ENCODE measurements at regions not wholly inside any gene's neighbourhood (a gene's known extent, or its start where the extent isn't known, plus 50 kb on each side); places are given as distances from the start of the nearest gene placed in this dataset.
"Not testable (repeated sequence)": the region's sequence is repeated elsewhere in the genome, so short reads cannot be mapped to it uniquely, and the experiment has no call there.

- DNase-seq (ENCODE audit: low read depth in 2 of 2), result no peak
Observed at GRCh38 chr4:17241835-17242234, 270.1 kb downstream of the QDPR start.

GRCh38 chr4:17238633-17239032 lies 273.3 kb downstream of the QDPR start:
- no peak for DNase-seq (ENCODE audit: low read depth in 2 of 2)

GRCh38 chr4:17236686-17237085 lies 275.2 kb downstream of the QDPR start:
- no peak for DNase-seq (ENCODE audit: low read depth in 2 of 2)

- DNase-seq (ENCODE audit: low read depth in 2 of 2), result no peak
Observed at GRCh38 chr4:17234678-17235077, 277.2 kb downstream of the QDPR start.

- DNase-seq (ENCODE audit: low read depth in 2 of 2), result no peak
Observed at GRCh38 chr4:17232566-17233253, 279.2 kb downstream of the QDPR start.

GRCh38 chr4:17231880-17232475 lies 279.9 kb downstream of the QDPR start:
- not testable (repeated sequence) for DNase-seq (ENCODE audit: low read depth in 2 of 2)

GRCh38 chr4:17230727-17231126 lies 281.2 kb downstream of the QDPR start:
- no peak for DNase-seq (ENCODE audit: low read depth in 2 of 2)

- no peak for DNase-seq (ENCODE audit: low read depth in 2 of 2)
Observed at GRCh38 chr4:17220816-17221215, 291.1 kb downstream of the QDPR start.

GRCh38 chr4:17218786-17219185 lies 293.1 kb downstream of the QDPR start:
- DNase-seq (ENCODE audit: low read depth in 2 of 2), result no peak

- DNase-seq (ENCODE audit: low read depth in 2 of 2), result no peak
Observed at GRCh38 chr4:17206829-17207801, 304.8 kb downstream of the QDPR start.

- no peak for DNase-seq (ENCODE audit: low read depth in 2 of 2)
Observed at GRCh38 chr4:17204908-17205307, 306.5 kb upstream of the LDB2 start.

GRCh38 chr4:17203797-17204196 lies 305.4 kb upstream of the LDB2 start:
- no peak for DNase-seq (ENCODE audit: low read depth in 2 of 2)

- DNase-seq (ENCODE audit: low read depth in 2 of 2), result no peak
Observed at GRCh38 chr4:17197070-17197469, 298.6 kb upstream of the LDB2 start.

GRCh38 chr4:17195461-17196275 lies 297.2 kb upstream of the LDB2 start:
- no peak for DNase-seq (ENCODE audit: low read depth in 2 of 2)

GRCh38 chr4:17194586-17194985 lies 296.1 kb upstream of the LDB2 start:
- no peak for DNase-seq (ENCODE audit: low read depth in 2 of 2)

- no peak for DNase-seq (ENCODE audit: low read depth in 2 of 2)
Observed at GRCh38 chr4:17189759-17190158, 291.3 kb upstream of the LDB2 start.

GRCh38 chr4:17189401-17189720 lies 290.9 kb upstream of the LDB2 start:
- no peak for DNase-seq (ENCODE audit: low read depth in 2 of 2)

GRCh38 chr4:17188547-17189400 lies 290.3 kb upstream of the LDB2 start:
- no peak for DNase-seq (ENCODE audit: low read depth in 2 of 2)

GRCh38 chr4:17188125-17188524 lies 289.7 kb upstream of the LDB2 start:
- DNase-seq (ENCODE audit: low read depth in 2 of 2), result no peak

GRCh38 chr4:17187003-17187402 lies 288.6 kb upstream of the LDB2 start:
- no peak for DNase-seq (ENCODE audit: low read depth in 2 of 2)

- DNase-seq (ENCODE audit: low read depth in 2 of 2), result no peak
Observed at GRCh38 chr4:17182888-17183287, 284.4 kb upstream of the LDB2 start.

All from activated CD4-positive, alpha-beta T cell treated with anti-CD3 and anti-CD28 coated beads for 24 hours (primary cell).